ENCODE measurements at regions not wholly inside any gene's neighbourhood (a gene's known extent, or its start where the extent isn't known, plus 50 kb on each side); places are given as distances from the start of the nearest gene placed in this dataset.
"Not testable (repeated sequence)": the region's sequence is repeated elsewhere in the genome, so short reads cannot be mapped to it uniquely, and the experiment has no call there.

DNA sequence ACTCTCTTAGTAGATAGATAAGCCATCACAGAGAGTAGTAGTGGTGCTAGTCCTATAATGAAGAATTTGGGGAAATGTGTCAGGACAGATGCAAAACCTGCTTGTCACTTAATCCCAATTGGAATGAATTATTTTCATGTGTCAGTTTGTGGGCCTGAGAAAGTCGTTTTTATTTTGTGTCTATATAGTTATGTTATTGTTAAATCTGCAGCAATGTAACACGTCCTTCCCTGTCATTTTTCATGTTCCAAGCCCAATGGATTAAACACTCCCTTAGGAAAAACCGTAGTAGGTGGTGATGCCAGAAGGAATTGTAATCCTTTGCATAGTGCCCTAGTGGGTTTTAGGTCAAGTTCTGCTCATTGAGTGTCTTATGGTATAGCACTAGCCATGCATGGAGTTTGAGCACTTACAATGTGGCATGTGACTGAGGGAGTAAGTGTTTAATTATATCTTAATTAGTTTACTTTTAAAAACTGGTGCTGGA, 105.9 kb upstream of the PRSS16 start:
- TF ChIP-seq POLR2A (IDR thresholded peaks at IDR 0.05; ENCODE audit: low read depth) (no peak), POLR2AphosphoS5 (IDR thresholded peaks at IDR 0.05) (no peak), EP300 (IDR thresholded peaks at IDR 0.05) (no peak)
- TF ChIP-seq, protein P1, sequence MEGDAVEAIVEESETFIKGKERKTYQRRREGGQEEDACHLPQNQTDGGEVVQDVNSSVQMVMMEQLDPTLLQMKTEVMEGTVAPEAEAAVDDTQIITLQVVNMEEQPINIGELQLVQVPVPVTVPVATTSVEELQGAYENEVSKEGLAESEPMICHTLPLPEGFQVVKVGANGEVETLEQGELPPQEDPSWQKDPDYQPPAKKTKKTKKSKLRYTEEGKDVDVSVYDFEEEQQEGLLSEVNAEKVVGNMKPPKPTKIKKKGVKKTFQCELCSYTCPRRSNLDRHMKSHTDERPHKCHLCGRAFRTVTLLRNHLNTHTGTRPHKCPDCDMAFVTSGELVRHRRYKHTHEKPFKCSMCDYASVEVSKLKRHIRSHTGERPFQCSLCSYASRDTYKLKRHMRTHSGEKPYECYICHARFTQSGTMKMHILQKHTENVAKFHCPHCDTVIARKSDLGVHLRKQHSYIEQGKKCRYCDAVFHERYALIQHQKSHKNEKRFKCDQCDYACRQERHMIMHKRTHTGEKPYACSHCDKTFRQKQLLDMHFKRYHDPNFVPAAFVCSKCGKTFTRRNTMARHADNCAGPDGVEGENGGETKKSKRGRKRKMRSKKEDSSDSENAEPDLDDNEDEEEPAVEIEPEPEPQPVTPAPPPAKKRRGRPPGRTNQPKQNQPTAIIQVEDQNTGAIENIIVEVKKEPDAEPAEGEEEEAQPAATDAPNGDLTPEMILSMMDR (IDR thresholded peaks at IDR 0.05): no peak
- no peak for DNase-seq (ENCODE audit: extremely low spot score)
- 52% methylated on average over 3 of the region's 3 CpGs for WGBS
- Histone ChIP-seq H3K27me3 (no peaks in the 10 kb centered on the region), H3K36me3 (peaks cover 0 to 11% (median 1%) of the 10 kb centered on the region in 4 donors), H3K9me3 (no peaks in the 10 kb centered on the region), H3K27ac (replicated peaks in 1 of 4) (no peak overlapping the region), H3K4me3 (no peak overlapping the region), H3K4me1 (peaks cover 13 to 33% (median 30%) of the 10 kb centered on the region in 4 donors)
- intact Hi-C loops (cut with DNase I): no loop called here

- WGBS: 98% methylated on average over 4 of the region's 4 CpGs
- H3K4me3 ChIP-seq; intact Hi-C loops (cut with DNase I); H3K27me3 ChIP-seq; H3K36me3 ChIP-seq; H3K27ac ChIP-seq (replicated peaks in 1 of 4); H3K9me3 ChIP-seq; DNase-seq (ENCODE audit: extremely low spot score): not testable (repeated sequence)
- H3K4me1 ChIP-seq: peaks cover 13 to 40% (median 37%) of the 10 kb centered on the region in 4 donors
Measured at GRCh38 chr6:27143020-27143388, 104.5 kb upstream of the PRSS16 start.

DNA sequence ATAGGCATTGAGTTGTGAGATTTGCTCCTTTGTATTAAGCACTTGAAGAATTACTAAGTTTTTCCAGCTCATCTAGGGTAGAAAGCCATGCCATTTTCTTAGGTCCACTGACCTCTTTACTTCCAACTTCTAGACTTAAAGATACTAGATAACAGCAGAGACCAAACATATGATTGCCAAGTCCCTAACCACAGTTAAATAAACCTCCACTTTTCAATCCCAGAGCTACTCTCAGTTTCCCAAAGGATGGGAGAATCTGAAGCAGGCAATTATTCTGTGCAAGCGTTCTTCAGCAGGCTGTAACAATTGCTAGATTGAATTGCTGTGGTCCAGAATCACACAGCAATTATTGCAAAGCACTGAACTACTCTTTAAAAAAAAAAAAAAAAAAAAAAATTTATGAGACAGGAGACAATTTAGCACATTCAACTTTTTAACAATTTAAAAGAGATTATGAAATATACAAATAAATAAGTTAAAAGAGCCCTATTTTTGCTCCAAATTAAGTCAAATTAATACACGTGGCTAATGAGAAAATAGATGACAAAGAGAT, 104.0 kb upstream of the PRSS16 start:
- Histone ChIP-seq H3K4me1 (peaks cover 9 to 40% (median 37%) of the 10 kb centered on the region in 4 donors), H3K27me3 (no peaks in the 10 kb centered on the region), H3K9me3 (no peaks in the 10 kb centered on the region), H3K27ac (replicated peaks in 1 of 4) (no peak overlapping the region), H3K4me3 (no peak overlapping the region), H3K36me3 (peaks cover 0 to 3% (median 0%) of the 10 kb centered on the region in 4 donors)
- no peak for DNase-seq (ENCODE audit: extremely low spot score)
- intact Hi-C loops (cut with DNase I): no loop called here
- 82% methylated on average over 2 of the region's 2 CpGs for WGBS
- no peak for TF ChIP-seq POLR2A (IDR thresholded peaks at IDR 0.05; ENCODE audit: low read depth)
- no peak for TF ChIP-seq EP300 (IDR thresholded peaks at IDR 0.05)
- TF ChIP-seq, protein P1 (IDR thresholded peaks at IDR 0.05): no peak
- TF ChIP-seq POLR2AphosphoS5 (IDR thresholded peaks at IDR 0.05): no peak

DNA sequence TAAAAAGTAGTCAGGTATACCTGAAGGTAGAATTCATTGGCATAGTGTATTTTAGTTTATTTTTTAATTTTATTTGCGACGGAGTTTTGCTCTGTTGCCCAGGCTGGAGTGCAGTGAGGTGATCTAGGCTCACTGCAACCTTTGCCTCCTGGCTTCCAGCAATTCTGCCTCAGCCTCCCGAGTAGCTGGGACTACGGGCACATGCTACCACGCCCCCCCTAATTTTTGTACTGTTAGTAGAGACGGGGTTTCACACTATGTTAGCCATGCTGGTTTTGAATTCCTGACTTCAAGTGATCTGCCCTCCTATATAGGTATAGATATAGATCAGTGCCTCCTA, 102.8 kb upstream of the PRSS16 start:
- Histone ChIP-seq H3K4me1 (peaks cover 6 to 36% (median 31%) of the 10 kb centered on the region in 4 donors), H3K27me3 (no peaks in the 10 kb centered on the region), H3K4me3 (peak overlapping the region in 3 of 4 donors; percentile 52 to 73 (median 61)), H3K9me3 (no peaks in the 10 kb centered on the region), H3K27ac (replicated peaks in 1 of 4) (peak overlapping the region in 3 of 4 donors; percentile 86 to 93 (median 86)), H3K36me3 (peaks cover 0 to 3% (median 0%) of the 10 kb centered on the region in 4 donors)
- intact Hi-C loops (cut with DNase I): no loop called here
- WGBS: 43% methylated on average over 6 of the region's 6 CpGs
- DNase-seq (ENCODE audit: extremely low spot score): no peak
- TF ChIP-seq POLR2AphosphoS5 (IDR thresholded peaks at IDR 0.05): peak in 1 of 2 donors; percentile 5
- no peak for TF ChIP-seq EP300 (IDR thresholded peaks at IDR 0.05)
- TF ChIP-seq POLR2A (IDR thresholded peaks at IDR 0.05; ENCODE audit: low read depth): no peak
- TF ChIP-seq, protein P1 (IDR thresholded peaks at IDR 0.05): no peak

DNA sequence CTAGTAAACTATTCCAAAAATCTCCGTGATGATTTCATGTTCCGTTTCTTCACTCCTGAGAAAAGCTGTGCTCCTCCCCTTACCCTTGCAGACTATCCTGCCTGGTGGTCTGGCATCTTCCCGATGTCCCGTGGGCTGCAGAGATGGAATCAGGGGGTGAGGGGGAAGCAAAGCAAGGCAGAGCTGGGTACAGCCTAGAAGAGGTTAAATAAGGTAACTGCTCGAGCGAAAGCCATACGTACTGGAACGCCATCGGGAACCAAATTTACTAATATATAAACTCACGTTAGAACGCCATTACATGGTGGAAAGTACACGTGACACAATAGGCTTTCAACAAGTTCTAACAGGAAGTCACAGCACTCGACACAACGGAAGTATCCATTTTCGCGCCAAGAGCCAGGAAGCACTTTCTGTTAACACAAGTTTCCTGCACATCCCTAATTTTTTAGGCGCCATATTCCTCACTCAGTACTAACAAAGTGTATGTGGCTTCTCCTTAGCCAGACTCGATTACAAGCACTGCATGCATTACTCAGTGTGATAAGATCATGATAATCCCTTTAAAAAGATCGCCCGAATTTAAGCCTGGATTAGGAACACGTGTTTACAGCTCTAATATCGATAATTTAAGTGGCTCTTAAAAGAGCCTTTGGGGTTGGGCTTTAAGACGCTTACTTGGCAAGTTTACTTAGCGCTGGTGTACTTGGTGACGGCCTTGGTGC, 101.6 kb upstream of the PRSS16 start:
- Histone ChIP-seq H3K27ac (replicated peaks in 1 of 4) (peak overlapping the region; percentile 86 to 93 (median 89)), H3K27me3 (no peaks in the 10 kb centered on the region), H3K36me3 (peaks cover 0 to 3% (median 0%) of the 10 kb centered on the region in 4 donors), H3K4me1 (peaks cover 6 to 31% (median 26%) of the 10 kb centered on the region in 4 donors), H3K4me3 (peak overlapping the region; percentile 52 to 73 (median 63)), H3K9me3 (no peaks in the 10 kb centered on the region)
- peak; percentile 94 for DNase-seq (ENCODE audit: extremely low spot score)
- WGBS: under 1% methylated on average over 25 of the region's 25 CpGs
- peak; percentile 1 for TF ChIP-seq POLR2A (IDR thresholded peaks at IDR 0.05; ENCODE audit: low read depth)
- TF ChIP-seq POLR2AphosphoS5 (IDR thresholded peaks at IDR 0.05): peak; percentile 42 to 83
- TF ChIP-seq, protein P1 (IDR thresholded peaks at IDR 0.05): no peak
- intact Hi-C loops (cut with DNase I): no loop called here

DNA sequence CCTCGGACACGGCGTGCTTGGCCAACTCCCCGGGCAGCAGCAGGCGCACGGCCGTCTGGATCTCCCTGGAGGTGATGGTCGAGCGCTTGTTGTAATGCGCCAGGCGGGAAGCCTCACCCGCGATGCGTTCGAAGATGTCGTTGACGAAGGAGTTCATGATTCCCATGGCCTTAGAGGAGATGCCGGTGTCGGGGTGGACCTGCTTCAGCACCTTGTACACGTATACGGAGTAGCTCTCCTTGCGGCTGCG, 101.1 kb upstream of the PRSS16 start:
- H3K9me3 ChIP-seq; DNase-seq (ENCODE audit: extremely low spot score); intact Hi-C loops (cut with DNase I); H3K36me3 ChIP-seq; H3K27me3 ChIP-seq: not testable (repeated sequence)
- 0% methylated on average over 15 of the region's 23 CpGs for WGBS
- Histone ChIP-seq H3K27ac (replicated peaks in 1 of 4) (peak overlapping the region; percentile 86 to 93 (median 89)), H3K4me1 (peaks cover 6 to 31% (median 26%) of the 10 kb centered on the region in 4 donors), H3K4me3 (peak overlapping the region; percentile 52 to 73 (median 63))
